ENCODE measurements at regions not wholly inside any gene's neighbourhood (a gene's known extent, or its start where the extent isn't known, plus 50 kb on each side); places are given as distances from the start of the nearest gene placed in this dataset.

DNA sequence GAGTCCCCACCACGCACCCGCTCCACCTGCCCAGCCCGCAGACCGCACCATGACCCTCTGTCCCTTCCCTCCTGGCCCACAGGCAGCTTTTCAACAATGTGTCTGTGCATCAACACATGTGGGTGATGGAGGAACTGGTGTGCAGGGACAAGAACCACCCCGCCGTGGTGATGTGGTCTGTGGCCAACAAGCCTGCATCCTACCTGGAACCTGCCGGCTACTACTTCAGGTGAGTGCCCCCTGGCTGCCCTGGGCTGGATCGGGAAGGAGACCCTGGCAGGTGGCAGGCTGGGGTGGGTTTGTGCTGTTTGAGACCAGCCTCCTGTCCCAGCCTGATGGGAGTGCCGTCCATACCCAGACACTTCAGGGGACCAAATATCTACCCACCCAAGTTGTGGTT lies 69.6 kb downstream of the ZNF727 start:
- TF ChIP-seq, protein P1, sequence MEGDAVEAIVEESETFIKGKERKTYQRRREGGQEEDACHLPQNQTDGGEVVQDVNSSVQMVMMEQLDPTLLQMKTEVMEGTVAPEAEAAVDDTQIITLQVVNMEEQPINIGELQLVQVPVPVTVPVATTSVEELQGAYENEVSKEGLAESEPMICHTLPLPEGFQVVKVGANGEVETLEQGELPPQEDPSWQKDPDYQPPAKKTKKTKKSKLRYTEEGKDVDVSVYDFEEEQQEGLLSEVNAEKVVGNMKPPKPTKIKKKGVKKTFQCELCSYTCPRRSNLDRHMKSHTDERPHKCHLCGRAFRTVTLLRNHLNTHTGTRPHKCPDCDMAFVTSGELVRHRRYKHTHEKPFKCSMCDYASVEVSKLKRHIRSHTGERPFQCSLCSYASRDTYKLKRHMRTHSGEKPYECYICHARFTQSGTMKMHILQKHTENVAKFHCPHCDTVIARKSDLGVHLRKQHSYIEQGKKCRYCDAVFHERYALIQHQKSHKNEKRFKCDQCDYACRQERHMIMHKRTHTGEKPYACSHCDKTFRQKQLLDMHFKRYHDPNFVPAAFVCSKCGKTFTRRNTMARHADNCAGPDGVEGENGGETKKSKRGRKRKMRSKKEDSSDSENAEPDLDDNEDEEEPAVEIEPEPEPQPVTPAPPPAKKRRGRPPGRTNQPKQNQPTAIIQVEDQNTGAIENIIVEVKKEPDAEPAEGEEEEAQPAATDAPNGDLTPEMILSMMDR (conservative IDR thresholded peaks at IDR 0.05; ENCODE audit: low read depth): no peak
- ChIA-PET POLR2A (ENCODE audit: low non-redundant PET) (no interaction called here), CTCF (no interaction called here)
- no peak for DNase-seq (ENCODE audit: low spot score)
- H3K27ac ChIP-seq: no peak overlapping the region

DNA sequence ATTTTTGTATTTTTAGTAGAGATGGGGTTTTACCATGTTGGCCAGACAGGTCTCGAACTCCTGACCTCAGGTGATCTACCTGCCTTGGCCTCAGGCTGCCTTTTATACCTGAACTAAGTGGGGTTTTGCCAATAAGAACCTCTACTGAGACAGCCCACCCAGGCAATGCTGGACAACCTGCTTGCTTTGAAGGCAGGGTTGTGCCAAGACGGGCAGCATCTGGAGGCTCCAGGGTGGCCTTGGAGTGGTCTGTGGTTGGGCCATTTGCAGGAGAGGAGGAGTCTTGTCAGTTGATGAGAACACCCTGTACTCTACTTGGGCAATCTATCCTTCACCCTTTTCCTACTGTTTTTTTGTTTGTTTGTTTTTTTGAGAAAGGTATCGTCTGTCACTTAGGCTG lies 75.3 kb upstream of the ZNF735 start:
- DNase-seq (ENCODE audit: low spot score): no peak
- TF ChIP-seq, protein P1 (conservative IDR thresholded peaks at IDR 0.05; ENCODE audit: low read depth): no peak
- CTCF ChIA-PET: no interaction called here
- no peak overlapping the region for H3K27ac ChIP-seq
- POLR2A ChIA-PET (ENCODE audit: low non-redundant PET): no interaction called here

Data from RWPE1 (cell line).